Right forelimb (tissue), 1 donor: ENCODE measurements at regions not wholly inside any gene's neighbourhood (a gene's known extent, or its start where the extent isn't known, plus 50 kb on each side); places are given as distances from the start of the nearest gene placed in this dataset.
"Not testable (repeated sequence)": the region's sequence is repeated elsewhere in the genome, so short reads cannot be mapped to it uniquely, and the experiment has no call there.

Experiments used
- DNase-seq: peaks from one replicate; pipeline ENCODE4 v3.0.0-alpha.2; 2018

DNA sequence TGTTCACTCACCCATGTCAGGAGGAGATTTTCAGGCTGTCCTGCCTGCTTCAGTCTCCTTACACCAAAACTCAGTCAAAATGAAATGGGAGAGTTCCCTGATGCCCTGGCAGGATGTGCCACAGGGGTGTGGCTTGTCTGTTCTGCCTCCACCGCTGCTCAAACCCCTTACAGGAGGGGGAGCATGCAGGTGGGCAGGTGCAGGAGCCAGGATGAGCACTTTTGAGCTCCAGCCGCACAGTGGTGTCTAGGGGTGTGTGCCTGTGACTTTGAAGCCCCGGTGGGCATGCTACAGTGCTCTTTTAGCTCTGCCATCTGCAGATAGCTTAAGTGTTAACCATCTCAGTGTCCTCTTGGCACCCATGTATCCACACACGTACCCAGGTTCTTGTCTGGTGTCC is 71.9 kb upstream of the IPO5 start:
- DNase-seq, result no peak

DNA sequence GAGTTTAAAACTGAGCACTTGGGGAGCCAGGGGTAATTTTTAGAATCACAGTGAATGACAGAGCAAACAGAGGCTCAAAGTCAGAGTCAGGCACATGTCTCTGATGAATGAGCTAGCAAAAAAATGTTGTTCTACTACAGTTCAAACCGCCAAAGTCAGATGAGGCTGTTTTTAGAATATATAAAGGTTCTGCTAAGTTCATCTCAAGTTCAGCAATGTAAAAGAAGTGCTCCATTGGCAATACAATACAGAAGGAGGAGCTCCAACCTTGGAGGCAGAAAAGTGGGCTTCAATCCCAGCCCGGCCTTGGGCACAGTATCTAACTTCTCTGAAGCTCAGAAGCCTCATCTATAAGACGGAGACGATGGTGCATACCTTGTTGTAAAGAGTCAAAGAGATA is 70.1 kb upstream of the IPO5 start:
- DNase-seq, result no peak

DNA sequence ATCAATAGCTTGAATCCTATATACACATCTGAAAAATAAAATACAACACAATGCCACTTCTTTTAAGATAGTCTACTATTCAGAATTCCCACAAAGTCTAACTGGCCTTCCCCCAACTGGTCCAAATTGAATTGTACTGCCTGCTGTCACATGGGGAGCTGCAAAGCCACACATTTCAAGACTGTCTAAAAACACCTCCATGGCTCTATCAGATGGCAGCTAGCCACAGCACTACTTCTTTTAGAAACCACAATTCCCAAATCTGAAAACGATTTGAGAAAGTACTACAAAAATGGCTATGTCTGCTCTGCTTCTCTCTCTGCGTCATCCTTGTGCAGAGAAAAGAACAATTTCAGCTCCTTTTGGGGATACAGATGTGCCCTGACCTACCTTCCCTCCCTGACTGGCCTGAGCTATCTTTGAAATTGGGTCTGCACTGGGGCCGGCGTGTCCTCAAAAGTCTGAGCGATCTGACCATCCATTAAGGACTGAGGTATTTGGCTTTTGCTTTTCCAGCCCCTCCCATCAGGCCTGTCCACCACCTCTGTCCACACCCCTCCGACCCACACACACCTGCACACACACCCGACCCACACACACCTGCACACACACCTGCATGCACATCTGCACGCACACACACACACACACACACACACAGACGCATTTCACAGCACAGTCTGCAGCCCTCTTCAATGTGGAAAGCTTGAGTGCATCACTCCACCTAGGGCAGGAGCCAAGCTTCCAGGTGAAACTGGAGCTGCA is 68.6 kb upstream of the IPO5 start:
- no peak for DNase-seq

DNA sequence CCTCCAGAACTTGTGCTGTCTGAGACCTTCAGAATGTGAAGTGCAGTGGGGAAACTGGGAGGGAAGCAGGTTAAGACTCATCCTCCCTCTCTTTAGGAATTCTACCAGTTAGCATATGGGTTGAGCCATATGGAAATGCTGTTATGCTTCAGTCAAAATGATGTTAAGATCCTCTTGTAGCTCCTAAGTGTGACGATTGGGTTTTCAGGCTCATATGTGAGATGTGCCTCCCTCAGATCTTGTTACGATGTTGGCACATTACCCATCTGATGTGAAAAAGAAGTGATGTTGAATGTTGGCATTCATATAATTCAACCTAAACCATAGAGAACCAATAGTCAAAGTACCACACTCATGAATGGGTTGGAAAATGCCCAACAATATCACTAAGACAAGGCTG is 67.8 kb upstream of the IPO5 start:
- no peak for DNase-seq

DNA sequence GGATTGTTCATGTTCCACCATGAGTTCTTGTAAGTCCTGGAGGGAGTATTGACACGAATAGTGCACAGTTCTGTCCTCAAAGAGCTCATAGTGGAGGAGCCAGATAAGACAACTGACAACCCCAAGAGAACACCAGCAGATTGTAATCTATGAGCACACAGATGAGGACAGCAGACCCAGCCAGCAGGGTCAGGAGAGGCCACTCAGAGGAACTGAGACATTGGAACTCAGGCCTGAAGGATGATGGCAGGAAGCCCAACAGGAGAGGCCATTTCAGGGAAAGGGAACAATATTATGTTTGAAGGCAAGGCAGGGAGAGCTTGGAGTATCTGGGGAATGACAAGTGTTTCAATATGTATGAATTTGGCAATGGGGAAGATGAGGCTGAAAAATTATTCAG is 63.7 kb upstream of the IPO5 start:
- DNase-seq, result peak; percentile 69

DNA sequence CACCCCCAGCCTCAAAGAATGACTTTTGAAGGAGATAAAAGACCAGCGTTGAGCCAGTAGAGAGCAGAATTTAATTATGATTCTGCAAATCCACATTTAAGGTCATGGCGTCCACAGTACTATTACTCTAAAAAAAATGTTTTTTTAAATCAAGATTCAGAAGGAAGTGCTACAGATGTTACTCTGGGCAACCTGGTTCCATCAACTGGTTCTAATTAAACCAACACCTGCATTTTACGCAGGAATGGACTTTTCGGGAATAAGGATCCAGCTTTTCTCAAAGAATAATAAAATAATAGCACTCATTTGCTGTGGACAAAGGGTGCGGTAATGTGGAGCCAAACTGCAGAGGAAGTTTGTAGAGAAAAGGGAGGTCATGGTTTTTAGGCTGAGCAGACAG is 62.9 kb upstream of the IPO5 start:
- no peak for DNase-seq

DNA sequence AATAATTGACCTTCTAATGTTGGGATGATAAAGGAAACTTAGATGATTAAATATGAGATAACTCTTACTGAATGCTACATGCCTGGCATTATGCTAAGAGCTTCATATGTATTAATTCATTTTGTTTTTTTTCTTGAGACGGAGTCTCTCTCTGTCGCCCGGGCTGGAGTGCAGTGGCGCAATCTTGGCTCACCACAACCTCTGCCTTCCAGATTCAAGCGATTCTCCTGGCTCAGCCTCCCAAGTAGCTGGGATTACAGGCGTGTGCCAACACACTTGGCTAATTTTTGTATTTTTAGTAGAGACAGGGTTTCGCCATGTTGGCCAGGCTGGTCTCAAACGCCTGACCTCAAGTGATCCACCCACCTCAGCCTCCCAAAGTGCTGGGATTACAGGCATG is 61.5 kb upstream of the IPO5 start:
- not testable (repeated sequence) for DNase-seq

DNA sequence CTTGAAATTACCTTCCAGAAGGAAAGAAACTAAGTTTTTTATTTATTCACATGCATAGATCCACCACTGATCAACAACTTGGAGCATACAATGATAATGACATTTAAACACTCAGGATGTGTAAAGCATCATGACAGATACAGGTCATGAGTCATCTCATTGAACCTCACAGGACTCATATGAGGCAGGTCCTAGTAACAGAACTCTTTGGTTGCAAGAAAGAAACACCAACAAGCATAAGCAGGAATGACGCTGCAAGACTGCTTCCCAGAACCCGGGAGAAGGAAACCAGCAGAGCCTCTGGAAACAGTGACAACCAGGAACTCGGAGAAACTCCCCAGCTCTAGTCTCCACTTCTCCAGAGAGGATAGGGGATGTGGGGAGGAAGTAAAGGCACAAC is 60.8 kb upstream of the IPO5 start:
- no peak for DNase-seq

DNA sequence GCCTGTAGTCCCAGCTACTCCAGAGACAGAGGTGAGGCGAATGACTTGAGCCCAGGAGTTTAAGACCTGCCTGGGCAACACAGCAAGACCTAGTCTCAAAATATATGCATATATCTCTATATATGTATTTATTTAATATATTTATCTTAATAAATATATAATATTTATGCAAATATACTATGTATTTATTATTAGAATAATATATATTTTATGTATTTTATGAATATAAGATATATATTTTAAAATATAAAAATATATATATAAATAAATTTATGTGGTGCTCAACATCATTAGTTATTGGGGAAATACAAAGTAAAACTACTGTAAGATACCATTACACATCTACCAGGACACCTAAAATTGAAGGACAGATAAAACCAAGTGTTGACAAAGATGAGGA is 58.1 kb upstream of the IPO5 start:
- DNase-seq, result no peak

DNA sequence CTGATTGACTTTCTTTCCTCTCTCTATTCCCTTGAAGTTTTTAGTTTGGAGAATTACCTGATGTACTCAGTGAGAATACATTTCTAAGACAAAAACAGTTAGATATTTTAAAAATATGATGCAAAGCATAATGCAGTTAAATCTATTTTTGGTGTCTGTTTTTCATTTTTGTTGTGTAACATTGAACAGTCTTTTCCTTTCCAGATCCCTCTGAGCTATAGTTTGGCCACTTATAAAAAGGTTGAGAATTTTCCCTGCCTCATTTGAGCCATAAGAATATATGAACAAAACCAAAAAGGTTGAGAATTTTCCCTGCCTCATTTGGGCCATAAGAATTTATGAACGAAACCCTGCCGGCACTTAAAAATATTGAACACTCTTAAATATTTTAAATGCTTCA is 57.0 kb upstream of the IPO5 start:
- DNase-seq, result no peak

DNA sequence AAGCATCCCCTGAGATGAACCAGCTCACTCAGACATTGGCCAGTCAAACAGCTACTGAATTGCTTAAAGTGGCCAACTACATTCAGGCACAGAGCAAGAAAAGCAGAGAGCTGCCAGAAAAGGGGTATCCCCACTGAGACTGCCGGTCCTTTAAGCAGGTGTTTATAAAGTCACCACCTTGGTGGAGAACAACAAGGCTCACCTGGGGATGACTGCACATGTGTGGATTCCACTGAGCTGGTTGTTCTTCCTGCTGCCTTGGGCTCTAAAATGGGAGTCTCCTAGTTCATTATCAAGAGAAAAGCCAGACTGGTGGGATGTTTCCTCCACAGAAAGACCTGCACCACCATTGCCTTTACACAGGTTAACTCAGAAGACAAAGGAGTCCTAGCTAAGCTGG is 51.8 kb upstream of the IPO5 start:
- no peak for DNase-seq
